ENCODE measurements at regions not wholly inside any gene's neighbourhood (a gene's known extent, or its start where the extent isn't known, plus 50 kb on each side); places are given as distances from the start of the nearest gene placed in this dataset.

DNA sequence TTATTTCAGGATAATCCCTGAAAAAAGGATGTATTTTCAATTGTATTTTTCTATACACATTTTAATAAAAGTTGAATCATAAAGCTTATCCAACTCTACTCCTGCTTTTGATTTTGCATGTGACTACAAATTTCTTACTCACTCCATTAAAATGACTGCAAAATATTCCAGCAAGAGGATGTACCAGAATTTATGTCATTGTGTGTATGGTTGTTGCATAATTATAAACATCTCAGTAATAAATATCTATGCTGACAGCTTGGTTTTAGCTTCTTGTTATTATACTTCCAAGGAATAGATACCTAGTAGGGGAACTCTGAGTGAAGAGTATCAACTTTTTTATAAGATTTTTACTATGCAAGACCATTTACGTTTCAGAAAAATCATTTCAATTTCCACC lies 463.2 kb upstream of the RUNX1 start:
- no peak for TF ChIP-seq GATA2 (IDR thresholded peaks at IDR 0.05; ENCODE audit: low read depth, low read length)
- TF ChIP-seq GATA3 (IDR thresholded peaks at IDR 0.05; ENCODE audit: low read depth, low read length), result no peak

Measured in SH-SY5Y (cell line).